GM12878 (cell line): ENCODE measurements at regions not wholly inside any gene's neighbourhood (a gene's known extent, or its start where the extent isn't known, plus 50 kb on each side); places are given as distances from the start of the nearest gene placed in this dataset.

Source experiments
- ATAC-seq: fragments of 200-7000 bp; cut with Tn5 transposase; 3 replicates; pipeline ENCODE4 v1.9.1; 2020; ENCODE audit warnings: mild to moderate bottlenecking, moderate library complexity
- BruUV-seq: library from RNA; stranded (reverse); fragments of 400-500 nt; replicated peaks from 2 replicates; lab custom pipeline; 2021; lab: Mats Ljungman, UMichigan
- CTCF ChIA-PET: fragments of 300-600 bp; sonication (Branson Sonifier 250); formaldehyde crosslinking; extraction: SDS; loops from one replicate; lab custom pipeline; 2021; ENCODE audit warnings: inconsistent platforms; lab: Yijun Ruan, JAX
- POLR2A ChIA-PET: fragments of 350-600 bp; formaldehyde crosslinking; extraction: SDS; loops from one replicate; lab custom pipeline; 2021; ENCODE audit warnings: inconsistent platforms; lab: Charles Lee
- RAD21 ChIA-PET: fragments of 300-600 bp; sonication (Branson Sonifier 250); formaldehyde crosslinking; loops from one replicate; lab custom pipeline; 2023; ENCODE audit warnings: antibody characterized with exemption; ENCODE audit not compliant: unreplicated experiment; lab: Charles Lee
- SMC1A ChIA-PET: fragments of 300-600 bp; sonication (Branson Sonifier 250); formaldehyde crosslinking; loops from one replicate; lab custom pipeline; 2023; ENCODE audit not compliant: unreplicated experiment, uncharacterized antibody; lab: Charles Lee
- DNase-seq: peaks from one replicate; pipeline ENCODE4 v3.0.0-alpha.2; 2011; ENCODE audit warnings: low read depth, low spot score
- FAIRE-seq: peaks from 3 replicates; lab custom pipeline; 2011; peaks lifted over from hg19 to GRCh38; lab: Jason Lieb, UNC
- H2AFZ ChIP-seq: 2 replicates; pipeline ENCODE4 v1.6.0; 2011; ENCODE audit warnings: low read depth, low read length, control low read depth; ENCODE audit not compliant: control insufficient read depth
- H3K27ac ChIP-seq: 2 replicates; pipeline ENCODE4 v1.5.1; 2011; ENCODE audit warnings: control low read depth; ENCODE audit not compliant: control insufficient read depth, insufficient read depth
- H3K27me3 ChIP-seq, 2 experiments: replicated peaks in 1 of 2; 2 replicates each; pipeline versions ENCODE4 v1.6.0 to v1.6.1; 2011; ENCODE audit warnings: low read length in 1 of 2; ENCODE audit not compliant: control insufficient read depth in 2 of 2, insufficient read depth in 2 of 2
- H3K36me3 ChIP-seq, 2 experiments: 2 replicates each; pipeline ENCODE4 v1.5.1; 2011; ENCODE audit warnings: low read length in 1 of 2; ENCODE audit not compliant: control insufficient read depth in 2 of 2, insufficient read depth in 2 of 2
- H3K4me1 ChIP-seq: 2 replicates; pipeline ENCODE4 v1.6.1; 2011; ENCODE audit warnings: mild to moderate bottlenecking, low read length, moderate library complexity, mixed read lengths; ENCODE audit not compliant: control insufficient read depth, insufficient read depth
- H3K4me2 ChIP-seq: 2 replicates; pipeline ENCODE4 v1.6.0; 2011; ENCODE audit warnings: control low read depth; ENCODE audit not compliant: control insufficient read depth, insufficient read depth
- H3K4me3 ChIP-seq: fragments of 200-600 bp; sonication (generic); 2 replicates; pipeline ENCODE4 v1.5.1; 2016
- H3K79me2 ChIP-seq: 2 replicates; pipeline ENCODE4 v1.6.0; 2011; ENCODE audit warnings: low read length; ENCODE audit not compliant: control insufficient read depth, insufficient read depth
- H3K9ac ChIP-seq: 2 replicates; pipeline ENCODE4 v1.8.0; 2011; ENCODE audit warnings: low read length, control low read depth, mixed read lengths; ENCODE audit not compliant: control insufficient read depth, insufficient read depth
- H3K9me3 ChIP-seq: replicated peaks from 3 replicates; pipeline ENCODE4 v1.5.1; 2011; ENCODE audit warnings: mild to moderate bottlenecking, low read length; ENCODE audit not compliant: control insufficient read depth, insufficient read depth
- H4K20me1 ChIP-seq: 2 replicates; pipeline ENCODE4 v1.6.0; 2011; ENCODE audit not compliant: control insufficient read depth, insufficient read depth
- ATF3 ChIP-seq: IDR thresholded peaks from 2 replicates; pipeline ENCODE4 v1.6.1; 2011; ENCODE audit warnings: low read depth, mild to moderate bottlenecking, low read length, moderate library complexity, borderline replicate concordance; ENCODE audit errors: extremely low read depth
- E2F4 ChIP-seq: IDR thresholded peaks from 2 replicates; pipeline ENCODE4 v1.6.1; 2012; ENCODE audit warnings: low read depth, low read length, improper control_type of control experiment
- EGR1 ChIP-seq, 2 experiments: IDR thresholded peaks; 1 replicate in 1 of 2; 2 replicates in 1 of 2; pipeline ENCODE4 v1.6.1; 2011 to 2012; ENCODE audit warnings: low read depth in 2 of 2, low read length in 2 of 2, borderline replicate concordance in 1 of 2, mild to moderate bottlenecking in 1 of 2, moderate library complexity in 1 of 2
- JUNB ChIP-seq: IDR thresholded peaks from 2 replicates; pipeline ENCODE4 v1.6.1; 2016; ENCODE audit warnings: antibody characterized with exemption, mild to moderate bottlenecking
- LARP7 ChIP-seq: fragments of 450-650 bp; IDR thresholded peaks from 2 replicates; pipeline ENCODE4 v1.6.1; 2017; ENCODE audit warnings: mild to moderate bottlenecking
- MEF2B ChIP-seq: fragments of 450-650 bp; IDR thresholded peaks from 2 replicates; pipeline ENCODE4 v1.6.1; 2018; ENCODE audit warnings: mild to moderate bottlenecking, moderate library complexity; ENCODE audit not compliant: partially characterized antibody, poor library complexity, severe bottlenecking
- NRF1 ChIP-seq: conservative IDR thresholded peaks from 2 replicates; pipeline ENCODE4 v1.6.1; 2011; ENCODE audit warnings: mild to moderate bottlenecking, low read depth, low read length, improper control_type of control experiment
- RB1 ChIP-seq: fragments of 450-650 bp; formaldehyde crosslinking; IDR thresholded peaks from 2 replicates; pipeline ENCODE4 v1.6.1; 2017; ENCODE audit warnings: mild to moderate bottlenecking, borderline replicate concordance
- SREBF1 ChIP-seq: IDR thresholded peaks from 2 replicates; pipeline ENCODE4 v1.6.1; 2012; ENCODE audit warnings: mild to moderate bottlenecking, low read length
- TCF12 ChIP-seq: IDR thresholded peaks from 2 replicates; pipeline ENCODE4 v1.6.1; 2011; ENCODE audit warnings: low read depth, mild to moderate bottlenecking, low read length
- ZZZ3 ChIP-seq: IDR thresholded peaks from 2 replicates; pipeline ENCODE4 v1.6.1; 2011; ENCODE audit warnings: low read depth; ENCODE audit not compliant: control insufficient read depth, insufficient read length
- in situ Hi-C: fragments of 300-500 bp; cut with MboI; formaldehyde crosslinking; loops from 9 replicates; pipeline ENCODE4 v1.14.3; 2018; ENCODE audit warnings: mixed read lengths
- intact Hi-C: fragments of 100-400 bp; cut with micrococcal nuclease; formaldehyde crosslinking; loops from one replicate; pipeline ENCODE4 v1.14.2; 2022; ENCODE audit not compliant: unreplicated experiment
- TF ChIP-seq, protein P1 (sequence below): fragments of 450-650 bp; conservative IDR thresholded peaks from 2 replicates; pipeline ENCODE4 v1.6.1; 2017; ENCODE audit warnings: mild to moderate bottlenecking, moderate library complexity
- TF ChIP-seq, protein P2 (sequence below): fragments of 450-650 bp; IDR thresholded peaks from 2 replicates; pipeline ENCODE4 v1.6.1; 2017; ENCODE audit warnings: low read depth, mild to moderate bottlenecking, moderate library complexity
- TF ChIP-seq, protein P3 (sequence below): fragments of 450-650 bp; IDR thresholded peaks from 2 replicates; pipeline ENCODE4 v1.6.1; 2018; ENCODE audit warnings: mild to moderate bottlenecking, low read depth, moderate library complexity; ENCODE audit not compliant: partially characterized antibody

- TF ChIP-seq E2F4 (no peak), LARP7 (no peak), RB1 (no peak), TCF12 (no peak)
- TF ChIP-seq, all 136 proteins: peak for 0
Observed at GRCh38 chr14:84254290-84254689, 1275.7 kb upstream of the FLRT2 start (continued).

GRCh38 chr14:84262932-84263331 is 1267.0 kb upstream of the FLRT2 start:
- no peak for FAIRE-seq
- no peak for ATAC-seq
- no peak overlapping the region for H3K4me2 ChIP-seq
- TF ChIP-seq ZZZ3 (no peak), JUNB (no peak), MEF2B (no peak), ATF3 (no peak), NRF1 (no peak), EGR1 (IDR thresholded peaks at IDR 0.05; ENCODE audit: borderline replicate concordance in 1 of 2, low read depth in 2 of 2, low read length in 2 of 2) (no peak), SREBF1 (no peak)
- TF ChIP-seq, protein P1, sequence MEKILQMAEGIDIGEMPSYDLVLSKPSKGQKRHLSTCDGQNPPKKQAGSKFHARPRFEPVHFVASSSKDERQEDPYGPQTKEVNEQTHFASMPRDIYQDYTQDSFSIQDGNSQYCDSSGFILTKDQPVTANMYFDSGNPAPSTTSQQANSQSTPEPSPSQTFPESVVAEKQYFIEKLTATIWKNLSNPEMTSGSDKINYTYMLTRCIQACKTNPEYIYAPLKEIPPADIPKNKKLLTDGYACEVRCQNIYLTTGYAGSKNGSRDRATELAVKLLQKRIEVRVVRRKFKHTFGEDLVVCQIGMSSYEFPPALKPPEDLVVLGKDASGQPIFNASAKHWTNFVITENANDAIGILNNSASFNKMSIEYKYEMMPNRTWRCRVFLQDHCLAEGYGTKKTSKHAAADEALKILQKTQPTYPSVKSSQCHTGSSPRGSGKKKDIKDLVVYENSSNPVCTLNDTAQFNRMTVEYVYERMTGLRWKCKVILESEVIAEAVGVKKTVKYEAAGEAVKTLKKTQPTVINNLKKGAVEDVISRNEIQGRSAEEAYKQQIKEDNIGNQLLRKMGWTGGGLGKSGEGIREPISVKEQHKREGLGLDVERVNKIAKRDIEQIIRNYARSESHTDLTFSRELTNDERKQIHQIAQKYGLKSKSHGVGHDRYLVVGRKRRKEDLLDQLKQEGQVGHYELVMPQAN, result no peak
- TF ChIP-seq, protein P2, sequence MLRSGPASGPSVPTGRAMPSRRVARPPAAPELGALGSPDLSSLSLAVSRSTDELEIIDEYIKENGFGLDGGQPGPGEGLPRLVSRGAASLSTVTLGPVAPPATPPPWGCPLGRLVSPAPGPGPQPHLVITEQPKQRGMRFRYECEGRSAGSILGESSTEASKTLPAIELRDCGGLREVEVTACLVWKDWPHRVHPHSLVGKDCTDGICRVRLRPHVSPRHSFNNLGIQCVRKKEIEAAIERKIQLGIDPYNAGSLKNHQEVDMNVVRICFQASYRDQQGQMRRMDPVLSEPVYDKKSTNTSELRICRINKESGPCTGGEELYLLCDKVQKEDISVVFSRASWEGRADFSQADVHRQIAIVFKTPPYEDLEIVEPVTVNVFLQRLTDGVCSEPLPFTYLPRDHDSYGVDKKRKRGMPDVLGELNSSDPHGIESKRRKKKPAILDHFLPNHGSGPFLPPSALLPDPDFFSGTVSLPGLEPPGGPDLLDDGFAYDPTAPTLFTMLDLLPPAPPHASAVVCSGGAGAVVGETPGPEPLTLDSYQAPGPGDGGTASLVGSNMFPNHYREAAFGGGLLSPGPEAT, result no peak
- TF ChIP-seq, protein P3, sequence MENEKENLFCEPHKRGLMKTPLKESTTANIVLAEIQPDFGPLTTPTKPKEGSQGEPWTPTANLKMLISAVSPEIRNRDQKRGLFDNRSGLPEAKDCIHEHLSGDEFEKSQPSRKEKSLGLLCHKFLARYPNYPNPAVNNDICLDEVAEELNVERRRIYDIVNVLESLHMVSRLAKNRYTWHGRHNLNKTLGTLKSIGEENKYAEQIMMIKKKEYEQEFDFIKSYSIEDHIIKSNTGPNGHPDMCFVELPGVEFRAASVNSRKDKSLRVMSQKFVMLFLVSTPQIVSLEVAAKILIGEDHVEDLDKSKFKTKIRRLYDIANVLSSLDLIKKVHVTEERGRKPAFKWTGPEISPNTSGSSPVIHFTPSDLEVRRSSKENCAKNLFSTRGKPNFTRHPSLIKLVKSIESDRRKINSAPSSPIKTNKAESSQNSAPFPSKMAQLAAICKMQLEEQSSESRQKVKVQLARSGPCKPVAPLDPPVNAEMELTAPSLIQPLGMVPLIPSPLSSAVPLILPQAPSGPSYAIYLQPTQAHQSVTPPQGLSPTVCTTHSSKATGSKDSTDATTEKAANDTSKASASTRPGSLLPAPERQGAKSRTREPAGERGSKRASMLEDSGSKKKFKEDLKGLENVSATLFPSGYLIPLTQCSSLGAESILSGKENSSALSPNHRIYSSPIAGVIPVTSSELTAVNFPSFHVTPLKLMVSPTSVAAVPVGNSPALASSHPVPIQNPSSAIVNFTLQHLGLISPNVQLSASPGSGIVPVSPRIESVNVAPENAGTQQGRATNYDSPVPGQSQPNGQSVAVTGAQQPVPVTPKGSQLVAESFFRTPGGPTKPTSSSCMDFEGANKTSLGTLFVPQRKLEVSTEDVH, result no peak

More at GRCh38 chr14:84262932-84263331, 1267.0 kb upstream of the FLRT2 start:
- no peaks in the 10 kb centered on the region for H3K79me2 ChIP-seq
- H3K9ac ChIP-seq, result no peak overlapping the region
- ChIA-PET SMC1A (interaction anchor here (0.6 kb wide), 1 partner anchor 94 kb away, joined by 3 read pairs; no protein-coding TSS in a partner anchor), RAD21 (no interaction called here), POLR2A (no interaction called here), CTCF (no interaction called here)
- in situ Hi-C loops (no loop called here), intact Hi-C loops (no loop called here)
- H3K27me3 ChIP-seq, result no peaks in the 10 kb centered on the region
- BruUV-seq, result no TSS peak
- H3K4me1 ChIP-seq, result no peaks in the 10 kb centered on the region
- no peaks in the 10 kb centered on the region for H3K36me3 ChIP-seq
- no peaks in the 10 kb centered on the region for H3K9me3 ChIP-seq
- H3K4me3 ChIP-seq, result no peak overlapping the region
- H2AFZ ChIP-seq, result no peak overlapping the region
- no peak overlapping the region for H3K27ac ChIP-seq
- DNase-seq, result no peak
- H4K20me1 ChIP-seq, result no peaks in the 10 kb centered on the region
